Activated CD8-positive, alpha-beta memory T cell treated with anti-CD3 and anti-CD28 coated beads for 1 hour (primary cell): ENCODE measurements at regions not wholly inside any gene's neighbourhood (a gene's known extent, or its start where the extent isn't known, plus 50 kb on each side); places are given as distances from the start of the nearest gene placed in this dataset.

Source experiments
- DNase-seq, 2 donors: peaks; one replicate each; pipeline ENCODE4 v3.0.0-alpha.2; 2020; ENCODE audit warnings: low read depth in 1 of 2; ENCODE audit errors: extremely low read depth in 1 of 2

GRCh38 chr4:58561170-58561569 lies 1451.0 kb upstream of the IGFBP7 start:
- DNase-seq: no peak

- DNase-seq: no peak
Observed at GRCh38 chr4:58560736-58561135, 1450.6 kb upstream of the IGFBP7 start.

- no peak for DNase-seq
Observed at GRCh38 chr4:58553679-58554078, 1443.5 kb upstream of the IGFBP7 start.

- DNase-seq: no peak
Observed at GRCh38 chr4:58553031-58553430, 1442.8 kb upstream of the IGFBP7 start.

- DNase-seq: no peak
Observed at GRCh38 chr4:58551676-58552075, 1441.5 kb upstream of the IGFBP7 start.

GRCh38 chr4:58543465-58543864 lies 1433.3 kb upstream of the IGFBP7 start:
- DNase-seq: no peak

- DNase-seq: no peak
Observed at GRCh38 chr4:58541926-58542325, 1431.7 kb upstream of the IGFBP7 start.

GRCh38 chr4:58522765-58523382 lies 1412.7 kb upstream of the IGFBP7 start:
- no peak for DNase-seq

- no peak for DNase-seq
Observed at GRCh38 chr4:58515226-58515625, 1405.0 kb upstream of the IGFBP7 start.

- DNase-seq: no peak
Observed at GRCh38 chr4:58514299-58514698, 1404.1 kb upstream of the IGFBP7 start.

GRCh38 chr4:58510652-58511051 lies 1400.5 kb upstream of the IGFBP7 start:
- DNase-seq: no peak

GRCh38 chr4:58507079-58507478 lies 1396.9 kb upstream of the IGFBP7 start:
- no peak for DNase-seq

- no peak for DNase-seq
Observed at GRCh38 chr4:58502839-58503238, 1392.7 kb upstream of the IGFBP7 start.

GRCh38 chr4:58499182-58499581 lies 1389.0 kb upstream of the IGFBP7 start:
- DNase-seq: no peak

- no peak for DNase-seq
Observed at GRCh38 chr4:58491620-58492019, 1381.4 kb upstream of the IGFBP7 start.

- DNase-seq: no peak
Observed at GRCh38 chr4:58477950-58478349, 1367.8 kb upstream of the IGFBP7 start.

GRCh38 chr4:58477513-58477912 lies 1367.3 kb upstream of the IGFBP7 start:
- DNase-seq: no peak

GRCh38 chr4:58475097-58475496 lies 1364.9 kb upstream of the IGFBP7 start:
- DNase-seq: no peak

GRCh38 chr4:58465031-58465430 lies 1354.8 kb upstream of the IGFBP7 start:
- DNase-seq: no peak

GRCh38 chr4:58456727-58457384 lies 1346.7 kb upstream of the IGFBP7 start:
- DNase-seq: no peak

- DNase-seq: no peak
Observed at GRCh38 chr4:58453956-58454355, 1343.8 kb upstream of the IGFBP7 start.

- DNase-seq: no peak
Observed at GRCh38 chr4:58451707-58452106, 1341.5 kb upstream of the IGFBP7 start.

GRCh38 chr4:58435871-58436270 lies 1325.7 kb upstream of the IGFBP7 start:
- DNase-seq: no peak
